ENCODE measurements at regions not wholly inside any gene's neighbourhood (a gene's known extent, or its start where the extent isn't known, plus 50 kb on each side); places are given as distances from the start of the nearest gene placed in this dataset.

DNA sequence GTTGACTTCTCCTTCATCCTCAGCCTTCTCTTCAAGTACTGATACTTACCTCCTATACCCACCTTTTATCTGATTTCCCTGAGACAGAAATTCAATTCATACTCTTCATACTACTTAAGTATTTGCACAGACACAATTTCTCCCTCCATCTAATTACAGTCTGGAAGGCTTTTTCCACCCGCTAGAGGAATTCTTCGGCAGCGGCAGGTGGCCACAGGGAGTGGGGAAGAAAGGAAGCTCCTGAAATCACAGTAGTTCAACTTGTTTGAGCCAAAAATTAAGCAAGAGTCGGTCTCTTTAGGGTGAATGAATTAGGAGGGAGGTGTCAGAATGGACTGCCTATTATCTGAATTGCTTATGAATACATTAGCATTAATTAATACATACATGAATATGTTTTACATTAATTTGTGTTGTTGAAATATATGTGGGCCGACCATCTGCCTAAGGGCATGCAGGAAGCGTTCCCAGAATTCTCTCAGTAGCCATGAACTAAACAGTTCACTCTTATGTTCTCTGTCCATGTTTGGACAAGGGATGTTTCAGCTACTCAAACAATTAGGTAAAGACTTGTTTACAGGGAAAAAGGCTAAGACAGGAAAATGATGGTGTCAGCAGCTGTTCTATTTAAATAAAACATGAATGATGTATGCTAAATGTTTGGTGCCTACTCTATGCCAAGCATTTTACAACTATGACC, 101.4 kb upstream of the SMARCA2 start:
- 42% methylated on average over 6 of the region's 6 CpGs for WGBS (ENCODE audit: missing lambda C conversion rate)
- H3K4me3 ChIP-seq = no peak overlapping the region
- H3K4me1 ChIP-seq = no peaks in the 10 kb centered on the region
- TF ChIP-seq FOXS1 (CRISPR knock-in tag; IDR thresholded peaks at IDR 0.05) = no peak
- no peak for TF ChIP-seq HOXB13 (CRISPR knock-in tag; IDR thresholded peaks at IDR 0.05; ENCODE audit: low read depth)
- TF ChIP-seq ZNF302 (CRISPR knock-in tag; IDR thresholded peaks at IDR 0.05) = no peak
- no peak for TF ChIP-seq KDM1A (IDR thresholded peaks at IDR 0.05; ENCODE audit: low read depth)
- no peak for TF ChIP-seq ZFP36 (IDR thresholded peaks at IDR 0.05; ENCODE audit: borderline replicate concordance, partially characterized antibody)
- no peak for TF ChIP-seq NFE2L2 (conservative IDR thresholded peaks at IDR 0.05; ENCODE audit: low read length)
- TF ChIP-seq SREBF2 (IDR thresholded peaks at IDR 0.05) = no peak
- TF ChIP-seq RFX5 (IDR thresholded peaks at IDR 0.05) = no peak
- no peak for TF ChIP-seq NR3C1 (IDR thresholded peaks at IDR 0.05)
- TF ChIP-seq, protein P1, sequence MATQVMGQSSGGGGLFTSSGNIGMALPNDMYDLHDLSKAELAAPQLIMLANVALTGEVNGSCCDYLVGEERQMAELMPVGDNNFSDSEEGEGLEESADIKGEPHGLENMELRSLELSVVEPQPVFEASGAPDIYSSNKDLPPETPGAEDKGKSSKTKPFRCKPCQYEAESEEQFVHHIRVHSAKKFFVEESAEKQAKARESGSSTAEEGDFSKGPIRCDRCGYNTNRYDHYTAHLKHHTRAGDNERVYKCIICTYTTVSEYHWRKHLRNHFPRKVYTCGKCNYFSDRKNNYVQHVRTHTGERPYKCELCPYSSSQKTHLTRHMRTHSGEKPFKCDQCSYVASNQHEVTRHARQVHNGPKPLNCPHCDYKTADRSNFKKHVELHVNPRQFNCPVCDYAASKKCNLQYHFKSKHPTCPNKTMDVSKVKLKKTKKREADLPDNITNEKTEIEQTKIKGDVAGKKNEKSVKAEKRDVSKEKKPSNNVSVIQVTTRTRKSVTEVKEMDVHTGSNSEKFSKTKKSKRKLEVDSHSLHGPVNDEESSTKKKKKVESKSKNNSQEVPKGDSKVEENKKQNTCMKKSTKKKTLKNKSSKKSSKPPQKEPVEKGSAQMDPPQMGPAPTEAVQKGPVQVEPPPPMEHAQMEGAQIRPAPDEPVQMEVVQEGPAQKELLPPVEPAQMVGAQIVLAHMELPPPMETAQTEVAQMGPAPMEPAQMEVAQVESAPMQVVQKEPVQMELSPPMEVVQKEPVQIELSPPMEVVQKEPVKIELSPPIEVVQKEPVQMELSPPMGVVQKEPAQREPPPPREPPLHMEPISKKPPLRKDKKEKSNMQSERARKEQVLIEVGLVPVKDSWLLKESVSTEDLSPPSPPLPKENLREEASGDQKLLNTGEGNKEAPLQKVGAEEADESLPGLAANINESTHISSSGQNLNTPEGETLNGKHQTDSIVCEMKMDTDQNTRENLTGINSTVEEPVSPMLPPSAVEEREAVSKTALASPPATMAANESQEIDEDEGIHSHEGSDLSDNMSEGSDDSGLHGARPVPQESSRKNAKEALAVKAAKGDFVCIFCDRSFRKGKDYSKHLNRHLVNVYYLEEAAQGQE (IDR thresholded peaks at IDR 0.05) = no peak
- no peak for TF ChIP-seq SMC3 (IDR thresholded peaks at IDR 0.05)
- no peak for TF ChIP-seq RNF2 (IDR thresholded peaks at IDR 0.05; ENCODE audit: borderline replicate concordance, low read depth)
- TF ChIP-seq, protein P2, sequence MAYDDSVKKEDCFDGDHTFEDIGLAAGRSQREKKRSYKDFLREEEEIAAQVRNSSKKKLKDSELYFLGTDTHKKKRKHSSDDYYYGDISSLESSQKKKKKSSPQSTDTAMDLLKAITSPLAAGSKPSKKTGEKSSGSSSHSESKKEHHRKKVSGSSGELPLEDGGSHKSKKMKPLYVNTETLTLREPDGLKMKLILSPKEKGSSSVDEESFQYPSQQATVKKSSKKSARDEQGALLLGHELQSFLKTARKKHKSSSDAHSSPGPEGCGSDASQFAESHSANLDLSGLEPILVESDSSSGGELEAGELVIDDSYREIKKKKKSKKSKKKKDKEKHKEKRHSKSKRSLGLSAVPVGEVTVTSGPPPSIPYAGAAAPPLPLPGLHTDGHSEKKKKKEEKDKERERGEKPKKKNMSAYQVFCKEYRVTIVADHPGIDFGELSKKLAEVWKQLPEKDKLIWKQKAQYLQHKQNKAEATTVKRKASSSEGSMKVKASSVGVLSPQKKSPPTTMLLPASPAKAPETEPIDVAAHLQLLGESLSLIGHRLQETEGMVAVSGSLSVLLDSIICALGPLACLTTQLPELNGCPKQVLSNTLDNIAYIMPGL (CRISPR knock-in tag; IDR thresholded peaks at IDR 0.05; ENCODE audit: borderline replicate concordance) = no peak
- TF ChIP-seq MAZ (IDR thresholded peaks at IDR 0.05; ENCODE audit: borderline replicate concordance, low read depth, low read length) = no peak
- TF ChIP-seq, protein P3, sequence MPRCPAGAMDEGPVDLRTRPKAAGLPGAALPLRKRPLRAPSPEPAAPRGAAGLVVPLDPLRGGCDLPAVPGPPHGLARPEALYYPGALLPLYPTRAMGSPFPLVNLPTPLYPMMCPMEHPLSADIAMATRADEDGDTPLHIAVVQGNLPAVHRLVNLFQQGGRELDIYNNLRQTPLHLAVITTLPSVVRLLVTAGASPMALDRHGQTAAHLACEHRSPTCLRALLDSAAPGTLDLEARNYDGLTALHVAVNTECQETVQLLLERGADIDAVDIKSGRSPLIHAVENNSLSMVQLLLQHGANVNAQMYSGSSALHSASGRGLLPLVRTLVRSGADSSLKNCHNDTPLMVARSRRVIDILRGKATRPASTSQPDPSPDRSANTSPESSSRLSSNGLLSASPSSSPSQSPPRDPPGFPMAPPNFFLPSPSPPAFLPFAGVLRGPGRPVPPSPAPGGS (IDR thresholded peaks at IDR 0.05) = no peak
- FAIRE-seq = no peak
- H3K27ac ChIP-seq = no peak overlapping the region
- no peaks in the 10 kb centered on the region for H3K9me3 ChIP-seq
- DNase-seq (ENCODE audit: low read depth in 1 of 2, low spot score in 1 of 2) = no peak
- no peak overlapping the region for H3K4me2 ChIP-seq
- ATAC-seq = no peak
- POLR2A ChIA-PET = interaction anchor here (0.5 kb wide), 1 partner anchor 181 kb away, joined by 4 read pairs; no protein-coding TSS in a partner anchor
- CTCF ChIA-PET = no interaction called here

DNA sequence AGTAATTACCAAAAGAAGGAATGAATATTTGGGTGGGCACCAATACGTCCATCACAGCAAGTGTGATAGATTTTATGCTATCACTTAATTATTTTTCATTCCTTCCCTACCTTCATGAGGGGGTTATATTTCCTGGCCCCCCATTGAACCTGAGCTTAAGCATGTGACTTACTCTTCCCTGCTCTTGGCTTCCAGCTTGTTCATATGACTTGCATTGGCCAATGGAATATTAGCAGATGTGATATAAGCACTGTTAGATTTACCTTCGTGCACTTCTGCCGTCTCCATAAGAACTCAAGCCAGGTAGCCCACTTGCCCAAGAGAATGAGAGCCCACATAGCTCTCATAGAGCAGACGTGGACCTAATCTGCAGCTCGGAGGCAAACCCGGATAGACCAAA, 99.1 kb upstream of the SMARCA2 start:
- TF ChIP-seq, protein P2 (CRISPR knock-in tag; IDR thresholded peaks at IDR 0.05; ENCODE audit: borderline replicate concordance) = no peak
- ChIA-PET POLR2A (no interaction called here), CTCF (interaction anchor here (1.4 kb wide), 1 partner anchor 24 kb away, joined by 4 read pairs; no protein-coding TSS in a partner anchor)
- ATAC-seq (peak; percentile 16 to 53; a peak in 3 of 6 replicates), FAIRE-seq (no peak), DNase-seq (ENCODE audit: low read depth in 1 of 2, low spot score in 1 of 2) (no peak)
- Histone ChIP-seq H3K27ac (no peak overlapping the region), H3K4me3 (peak overlapping the region; percentile 39), H3K4me1 (no peaks in the 10 kb centered on the region), H3K9me3 (no peaks in the 10 kb centered on the region), H3K4me2 (peak overlapping the region; percentile 79)
- WGBS (ENCODE audit: missing lambda C conversion rate) = 50% methylated on average over 6 of the region's 6 CpGs

Measured in A549 (cell line).